GM18951 (cell line): ENCODE measurements at regions not wholly inside any gene's neighbourhood (a gene's known extent, or its start where the extent isn't known, plus 50 kb on each side); places are given as distances from the start of the nearest gene placed in this dataset.

Experiments used
- POLR2A ChIP-seq: IDR thresholded peaks from 4 replicates; pipeline ENCODE4 v1.6.1; 2011; ENCODE audit warnings: mild to moderate bottlenecking; ENCODE audit not compliant: insufficient read length, insufficient read depth; ENCODE audit errors: extremely low read depth
- in situ Hi-C: fragments of 300-500 bp; cut with MboI; formaldehyde crosslinking; loops from one replicate; pipeline ENCODE4 v1.12.0; 2022; ENCODE audit warnings: low sequenced_read_pairs, mixed read lengths, inconsistent platforms; ENCODE audit not compliant: unreplicated experiment

DNA sequence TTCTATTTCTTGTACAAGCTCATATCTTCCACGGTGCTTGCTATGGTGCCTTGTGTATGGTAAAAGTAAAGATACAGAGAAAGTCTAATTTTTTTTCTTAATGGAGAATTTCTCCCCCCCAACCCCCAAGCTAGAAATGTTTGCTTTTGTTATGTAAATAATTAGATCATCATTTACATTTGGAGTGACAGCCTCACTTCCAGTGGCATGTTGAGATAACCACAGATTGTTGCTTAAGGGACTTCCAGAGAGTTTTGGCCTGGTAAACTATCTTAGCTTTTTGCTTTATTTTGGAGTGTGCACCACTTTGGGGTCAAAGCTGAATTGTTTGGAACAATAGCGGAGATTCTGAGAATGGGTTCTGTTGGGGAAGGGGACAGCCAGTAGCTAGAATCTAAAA, 129.7 kb downstream of the ZNF365 start:
- no peak for TF ChIP-seq POLR2A
- in situ Hi-C loops, result no loop called here

DNA sequence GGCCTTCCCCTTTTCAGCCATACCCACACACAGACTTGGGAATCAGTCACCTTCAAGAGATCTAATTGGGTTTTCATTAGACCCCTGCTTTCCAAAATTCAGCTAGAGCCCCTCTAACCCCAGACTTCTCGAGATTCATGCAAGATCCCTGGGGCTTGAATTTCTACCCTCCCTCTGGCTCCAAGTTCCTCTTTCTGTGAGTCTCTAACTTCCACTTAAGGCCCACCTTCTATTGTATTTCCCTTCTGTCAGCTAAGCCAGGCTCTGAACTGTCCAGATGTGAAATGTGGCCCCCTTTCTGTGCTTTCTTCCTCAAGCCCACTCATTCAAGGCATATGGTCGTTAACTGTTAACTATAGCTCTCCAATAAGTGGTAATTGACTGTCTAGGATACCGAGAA, 132.2 kb downstream of the ZNF365 start:
- in situ Hi-C loops, result no loop called here
- TF ChIP-seq POLR2A, result no peak

DNA sequence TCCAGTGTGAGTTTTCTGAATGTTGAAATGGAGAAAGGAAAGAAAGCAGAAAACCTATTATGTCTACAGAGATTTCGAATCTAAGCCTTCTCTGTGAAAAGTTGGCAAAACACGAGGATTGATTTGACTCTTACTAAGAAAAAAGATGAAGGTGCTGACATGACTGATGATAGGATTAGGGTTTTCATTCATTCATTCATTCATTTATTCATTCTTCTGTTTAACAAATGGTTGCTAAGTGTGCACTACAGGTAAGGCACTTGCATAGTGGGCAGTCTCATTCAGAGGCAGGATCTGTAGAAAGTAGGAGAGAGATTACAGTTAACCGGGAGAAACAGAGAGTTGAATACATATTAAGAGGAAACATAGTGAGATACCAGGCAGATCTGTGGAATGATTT, 137.1 kb downstream of the ZNF365 start:
- no peak for TF ChIP-seq POLR2A
- in situ Hi-C loops, result no loop called here

DNA sequence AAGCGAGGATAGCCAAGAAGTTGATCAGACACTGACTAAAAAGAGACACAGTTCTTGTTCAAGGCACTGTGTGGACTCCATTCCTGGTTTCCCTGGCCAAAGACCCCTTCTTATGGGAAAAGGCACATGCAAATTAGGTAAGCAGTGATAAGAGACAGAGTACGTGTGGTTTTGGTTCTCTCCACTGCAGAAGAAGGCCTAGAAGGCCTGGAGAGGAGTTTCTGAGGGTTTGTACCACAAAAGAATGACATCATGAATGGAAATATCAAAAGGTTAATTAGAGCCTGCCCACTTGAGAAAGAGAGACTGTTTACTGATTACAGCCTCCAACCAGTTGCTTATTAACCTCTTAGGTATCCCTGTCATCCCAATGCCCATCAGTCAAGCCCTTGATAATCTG, 137.5 kb downstream of the ZNF365 start:
- no peak for TF ChIP-seq POLR2A
- in situ Hi-C loops, result no loop called here

DNA sequence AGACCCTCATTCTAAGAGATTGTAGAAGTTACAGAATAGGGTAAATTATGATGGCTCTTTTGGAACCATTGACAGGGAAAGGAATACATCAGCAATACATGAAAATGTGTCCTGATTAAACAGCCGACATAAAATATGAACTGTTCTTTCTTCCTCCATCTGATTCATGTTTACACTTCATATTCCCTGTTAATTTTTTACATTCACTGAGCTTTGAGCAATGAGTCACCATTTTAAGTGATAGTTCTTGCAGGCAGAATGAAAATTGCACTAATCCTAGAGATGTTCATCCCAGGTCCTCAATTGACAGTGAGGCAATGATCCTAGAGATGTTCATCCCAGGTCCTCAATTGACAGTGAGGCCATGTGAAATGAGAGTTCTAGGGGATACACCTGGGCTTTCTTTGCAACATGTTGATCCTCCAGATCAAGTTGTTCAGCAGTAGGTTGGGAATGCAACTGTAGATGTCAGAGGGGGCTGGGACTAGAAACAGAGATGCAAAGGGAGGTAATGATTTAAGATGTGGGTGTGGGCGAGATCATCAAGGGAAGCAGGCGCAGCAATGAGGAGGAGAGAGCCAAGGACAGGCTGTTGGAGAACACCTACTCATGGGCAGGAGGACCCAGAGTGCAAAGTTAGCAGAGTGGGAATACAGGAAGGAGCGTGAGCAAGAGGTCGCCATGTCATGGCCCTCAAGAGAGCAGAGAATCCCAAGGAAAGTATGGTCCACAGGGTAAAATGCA, 138.7 kb downstream of the ZNF365 start:
- in situ Hi-C loops, result no loop called here
- TF ChIP-seq POLR2A, result no peak

DNA sequence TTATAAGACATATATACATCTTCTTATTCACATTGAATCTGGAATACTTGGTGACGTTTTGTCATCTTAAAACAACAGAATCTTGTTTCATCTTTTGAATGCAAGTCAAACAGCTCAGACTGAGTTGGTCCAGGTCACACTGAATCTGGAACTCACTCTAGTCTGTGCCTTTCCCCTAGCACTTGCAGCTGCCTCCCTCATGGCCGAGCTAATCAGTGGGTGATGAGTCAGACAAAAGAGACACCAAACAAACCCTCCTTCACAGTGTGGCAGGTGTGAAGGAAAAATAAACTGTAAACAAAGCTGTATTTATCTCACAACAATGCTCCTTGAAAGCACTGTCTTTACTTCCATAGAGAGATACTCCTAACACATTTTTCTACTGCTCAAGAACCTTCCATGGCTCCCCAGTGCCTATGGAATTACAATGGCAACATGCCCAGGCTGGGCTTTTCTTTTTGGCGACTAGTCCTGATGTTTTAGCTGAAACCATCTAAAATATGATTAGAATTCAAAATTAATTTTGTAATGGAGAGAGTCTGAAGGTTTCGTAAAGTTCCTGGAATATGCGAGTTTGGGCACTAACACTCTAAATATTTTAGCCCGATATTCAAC, 140.0 kb downstream of the ZNF365 start:
- TF ChIP-seq POLR2A, result no peak
- in situ Hi-C loops, result no loop called here

DNA sequence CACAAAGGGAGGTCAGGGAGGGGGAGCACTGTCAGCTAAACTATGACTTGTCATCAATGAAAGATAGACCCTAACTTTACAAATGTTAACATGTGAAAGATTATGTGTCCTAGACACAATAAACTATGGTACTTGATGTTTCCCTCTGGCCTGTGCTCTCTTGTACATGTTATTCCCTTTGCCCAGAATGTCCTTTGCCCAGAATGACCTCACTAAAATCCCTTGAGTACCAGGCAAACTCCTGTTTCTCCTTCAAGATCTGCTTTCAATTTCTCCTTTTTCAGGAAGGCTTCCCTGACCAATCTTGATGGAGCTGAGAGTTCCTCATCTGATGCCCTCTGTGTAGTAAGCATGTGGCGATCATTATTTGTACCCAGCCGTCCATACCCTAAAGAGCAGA, 143.1 kb downstream of the ZNF365 start:
- in situ Hi-C loops, result no loop called here
- TF ChIP-seq POLR2A, result no peak

DNA sequence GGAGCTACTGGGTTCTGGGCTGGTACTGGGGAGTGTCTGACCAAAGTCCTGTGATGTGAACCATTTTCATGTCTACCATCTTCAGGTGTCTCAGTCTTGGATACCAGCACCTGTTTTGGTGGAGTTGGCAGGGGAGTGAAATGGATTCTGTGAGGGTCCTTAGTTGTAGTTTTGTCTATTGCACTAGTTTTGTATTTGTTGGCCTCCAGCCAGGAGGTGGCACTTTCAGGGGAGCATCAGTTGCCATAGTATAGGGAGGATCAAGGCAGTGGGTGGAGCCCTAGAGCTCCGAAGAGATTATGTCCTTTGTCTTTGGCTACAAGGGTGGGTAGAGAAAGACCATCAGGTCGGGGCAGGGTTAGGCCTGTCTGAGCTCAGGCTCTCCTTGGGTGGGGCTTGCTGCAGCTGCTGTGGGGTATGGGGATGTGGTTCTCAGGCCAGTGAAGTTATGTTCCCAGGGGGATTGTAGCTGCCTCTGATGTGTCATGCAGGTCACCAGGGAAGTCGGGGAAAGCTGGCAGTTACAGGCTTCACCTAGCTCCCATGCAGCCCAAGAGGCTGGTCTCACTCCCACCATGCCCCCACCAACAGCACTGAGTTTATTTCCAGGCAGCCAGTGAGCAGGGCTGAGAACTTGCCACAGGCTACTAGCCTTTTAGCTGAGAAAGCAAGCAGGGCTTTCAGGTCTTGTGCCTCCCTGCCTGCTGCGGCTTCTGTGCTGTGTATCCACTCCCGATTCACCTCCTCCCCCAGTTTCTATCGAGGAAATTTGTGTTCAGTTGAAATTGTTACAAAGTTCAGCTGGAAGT, 153.1 kb downstream of the ZNF365 start:
- in situ Hi-C loops, result no loop called here
- no peak for TF ChIP-seq POLR2A

DNA sequence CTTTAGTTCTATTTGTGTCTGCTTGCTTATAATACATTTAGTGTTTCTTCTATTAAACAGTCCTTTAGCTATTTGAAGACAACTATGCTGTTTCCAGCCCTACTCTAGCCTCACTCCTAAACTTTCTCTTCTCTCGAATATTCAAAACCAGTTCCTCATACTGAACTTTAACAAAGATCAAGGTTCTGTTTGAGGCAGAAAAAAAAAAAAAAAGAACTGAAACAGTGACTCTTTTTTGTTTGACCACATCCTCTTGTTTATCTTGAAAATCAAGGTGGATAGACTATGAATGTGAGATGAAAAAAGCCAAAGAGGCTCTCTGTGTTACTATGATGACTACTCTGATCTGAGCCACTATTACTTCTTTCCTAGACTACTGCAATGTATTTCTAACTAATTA, 154.3 kb downstream of the ZNF365 start:
- no peak for TF ChIP-seq POLR2A
- in situ Hi-C loops, result no loop called here

DNA sequence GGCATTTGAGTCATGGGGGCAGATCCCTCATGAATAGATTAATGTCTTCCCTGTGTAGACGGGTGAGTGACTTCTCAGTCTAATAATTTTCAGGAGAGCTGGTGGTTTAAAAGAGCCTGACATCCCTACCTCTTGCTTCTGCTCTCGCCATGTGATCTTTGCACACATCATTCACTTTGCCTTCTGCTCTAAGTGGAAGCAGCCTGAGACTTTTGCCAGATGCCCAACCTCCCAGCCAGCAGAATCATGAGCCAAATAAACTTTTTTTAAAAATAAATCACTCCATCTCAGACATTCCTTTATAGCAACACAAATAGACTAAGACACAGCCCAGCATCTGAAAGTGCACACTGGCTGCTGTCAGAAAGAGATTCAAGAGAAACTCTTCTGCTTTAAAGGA, 155.2 kb downstream of the ZNF365 start:
- in situ Hi-C loops, result no loop called here
- no peak for TF ChIP-seq POLR2A

DNA sequence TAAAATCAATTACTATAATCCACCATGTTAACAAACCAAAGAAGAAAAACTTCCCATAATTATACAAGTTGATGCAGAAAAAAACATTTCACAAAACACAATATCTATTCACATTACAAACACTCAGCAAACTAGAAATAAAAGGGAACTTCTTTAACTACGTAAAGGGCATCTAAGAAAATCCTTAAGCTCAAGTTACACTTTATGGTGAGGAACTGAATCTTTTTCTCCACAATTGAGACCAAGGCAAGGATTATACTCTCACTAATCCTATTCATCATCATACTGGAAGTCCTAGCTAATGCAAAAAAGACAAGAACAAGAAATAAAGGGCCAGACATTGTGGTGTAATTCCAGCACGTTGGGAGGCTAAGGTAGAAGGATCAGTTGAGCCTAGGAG, 159.9 kb downstream of the ZNF365 start:
- no peak for TF ChIP-seq POLR2A
- in situ Hi-C loops, result no loop called here

DNA sequence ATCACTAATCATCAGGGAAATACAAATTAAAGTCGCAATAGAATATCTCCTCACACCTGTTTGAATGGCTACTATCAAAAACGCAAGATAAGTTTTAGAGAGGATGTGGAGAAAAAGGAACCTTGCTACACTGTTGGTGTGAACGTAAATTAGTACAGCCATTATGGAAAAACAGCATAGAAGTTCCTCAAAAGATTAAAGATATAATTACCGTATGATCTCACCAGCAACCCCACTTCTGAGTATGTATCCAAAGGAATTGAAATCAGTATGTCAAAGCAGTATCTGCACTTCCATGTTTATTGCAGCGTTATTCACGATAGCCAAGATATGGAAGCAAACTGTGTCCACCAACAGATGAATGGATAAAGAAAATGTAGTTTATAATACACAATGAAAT, 164.4 kb downstream of the ZNF365 start:
- in situ Hi-C loops, result no loop called here
- TF ChIP-seq POLR2A, result no peak

DNA sequence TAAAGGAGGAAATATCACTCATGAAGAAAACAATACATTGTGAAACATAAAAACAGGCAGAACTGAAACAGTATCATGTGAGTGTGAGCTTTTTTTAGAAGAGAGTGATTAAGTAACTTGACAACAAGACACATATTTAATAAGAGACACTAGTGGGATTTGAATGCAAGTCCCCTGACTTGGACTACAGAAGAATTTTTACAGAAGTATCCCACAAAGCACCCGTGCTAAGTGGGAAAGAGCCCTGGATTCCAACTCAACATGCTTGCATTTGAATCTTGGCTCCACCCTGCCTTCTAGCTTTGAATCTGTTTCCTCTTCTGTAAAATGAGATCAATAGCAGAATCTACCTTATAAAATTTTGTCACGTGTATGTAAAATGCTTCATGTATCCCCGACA, 166.2 kb downstream of the ZNF365 start:
- TF ChIP-seq POLR2A, result no peak
- in situ Hi-C loops, result no loop called here

DNA sequence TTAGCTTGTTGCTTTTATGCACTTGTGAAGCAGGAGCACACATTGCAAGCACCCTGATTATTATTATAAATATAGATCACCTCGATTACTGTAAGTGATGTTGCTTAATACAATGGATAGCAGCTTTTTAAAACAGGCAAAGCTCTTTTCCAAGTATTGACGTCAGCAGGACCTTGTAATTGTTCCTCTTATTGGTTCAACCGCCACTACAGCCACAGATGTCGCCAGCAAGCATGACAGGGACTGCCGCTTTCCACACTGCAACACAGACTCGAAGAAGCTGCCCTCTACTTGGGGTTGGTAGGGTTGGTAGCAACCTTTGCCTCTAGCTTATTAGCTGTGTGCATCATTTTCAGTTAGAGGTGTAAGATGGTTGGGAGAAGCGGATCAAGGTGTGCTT, 167.6 kb downstream of the ZNF365 start:
- in situ Hi-C loops, result no loop called here
- no peak for TF ChIP-seq POLR2A
